ENCODE measurements at regions not wholly inside any gene's neighbourhood (a gene's known extent, or its start where the extent isn't known, plus 50 kb on each side); places are given as distances from the start of the nearest gene placed in this dataset.
"Not testable (repeated sequence)": the region's sequence is repeated elsewhere in the genome, so short reads cannot be mapped to it uniquely, and the experiment has no call there.

DNA sequence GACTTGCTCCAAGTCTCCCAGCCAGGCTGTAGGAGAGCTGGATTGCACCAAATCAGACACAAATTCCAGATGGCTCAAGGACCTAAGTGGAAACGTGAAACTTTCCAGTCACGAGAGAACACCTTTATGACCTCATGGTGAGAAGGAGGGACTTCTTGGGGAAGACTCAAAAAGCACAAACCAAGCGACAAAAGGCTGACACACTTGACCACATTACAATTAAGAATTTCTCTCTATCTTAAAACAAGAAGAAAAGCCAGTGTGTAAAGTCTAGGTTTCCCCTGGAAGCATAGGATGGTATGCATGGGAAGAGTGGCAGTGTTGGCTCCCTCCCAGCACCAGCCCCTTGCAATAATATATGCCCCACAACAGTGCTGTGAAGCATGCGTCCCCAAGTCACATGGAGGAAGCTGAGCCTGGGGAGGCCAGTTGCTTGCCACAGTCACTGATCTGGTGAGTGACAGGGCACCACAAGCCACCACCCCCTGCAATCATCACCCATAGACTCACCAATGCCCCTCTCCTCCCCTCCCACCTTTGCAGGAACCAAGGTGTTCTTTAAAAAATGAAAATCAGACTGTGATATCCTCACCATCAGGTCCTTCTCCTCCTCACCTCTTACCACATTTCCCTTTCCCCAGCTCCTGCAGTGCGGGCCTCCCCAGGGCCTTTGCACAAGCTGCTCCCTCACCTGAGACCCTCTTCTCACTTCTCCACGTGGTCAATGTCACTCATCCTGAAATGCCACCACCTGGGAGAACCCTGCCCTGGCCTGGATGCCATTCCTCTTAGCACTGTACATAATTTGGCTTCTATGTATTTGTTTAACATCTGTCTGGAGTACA, 188.7 kb downstream of the BCL2L11 start:
- H3K36me3 Mint-ChIP-seq; DNase-seq; POLR2A ChIA-PET; H3K4me1 ChIP-seq (ENCODE audit: control insufficient read depth in 2 of 2, insufficient read depth in 2 of 2, low read length in 2 of 2); ATAC-seq; H3K4me1 Mint-ChIP-seq; CTCF ChIA-PET; H3K27ac Mint-ChIP-seq; H3K9me3 Mint-ChIP-seq; intact Hi-C loops (cut with micrococcal nuclease); H3K27ac ChIP-seq (ENCODE audit: low read depth, low read length); H3K36me3 ChIP-seq (ENCODE audit: control insufficient read depth in 2 of 3, insufficient read depth in 3 of 3, low read length in 3 of 3); H3K4me3 Mint-ChIP-seq; H3K27me3 ChIP-seq (ENCODE audit: control insufficient read depth in 2 of 2, insufficient read depth in 2 of 2, low read length in 2 of 2); H3K27me3 Mint-ChIP-seq; H3K9me3 ChIP-seq (ENCODE audit: control insufficient read depth in 2 of 3, low read length in 3 of 3); H3K4me3 ChIP-seq (ENCODE audit: low read length): not testable (repeated sequence)

DNA sequence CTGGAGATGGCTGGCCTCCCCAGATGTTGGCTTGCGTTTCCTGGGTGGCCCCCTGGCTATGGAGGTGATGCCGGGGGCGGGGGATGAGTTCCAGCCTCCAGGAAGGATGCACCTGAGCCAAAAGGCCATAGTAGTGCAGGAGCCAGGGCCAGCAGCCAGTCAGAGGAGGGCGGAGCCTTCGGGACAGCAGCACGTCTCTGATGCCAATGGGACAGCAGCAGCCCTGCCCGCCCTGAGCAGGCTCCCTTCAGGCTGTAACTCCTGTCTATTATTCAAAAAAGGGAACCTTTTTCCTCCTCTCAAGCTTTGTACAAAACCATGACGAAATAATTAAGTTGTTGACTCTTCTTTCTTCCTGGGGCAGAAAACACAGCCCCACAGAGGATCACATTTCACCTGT, 189.7 kb downstream of the BCL2L11 start:
- H3K4me3 ChIP-seq (ENCODE audit: low read length); CTCF ChIA-PET; H3K4me3 Mint-ChIP-seq; H3K27ac Mint-ChIP-seq; H3K9me3 Mint-ChIP-seq; intact Hi-C loops (cut with micrococcal nuclease); H3K27me3 Mint-ChIP-seq; POLR2A ChIA-PET; DNase-seq; H3K27ac ChIP-seq (ENCODE audit: low read depth, low read length); H3K4me1 Mint-ChIP-seq; H3K36me3 Mint-ChIP-seq; ATAC-seq; H3K27me3 ChIP-seq (ENCODE audit: control insufficient read depth in 2 of 2, insufficient read depth in 2 of 2, low read length in 2 of 2); H3K9me3 ChIP-seq (ENCODE audit: control insufficient read depth in 2 of 3, low read length in 3 of 3); H3K4me1 ChIP-seq (ENCODE audit: control insufficient read depth in 2 of 2, insufficient read depth in 2 of 2, low read length in 2 of 2); H3K36me3 ChIP-seq (ENCODE audit: control insufficient read depth in 2 of 3, insufficient read depth in 3 of 3, low read length in 3 of 3): not testable (repeated sequence)

DNA sequence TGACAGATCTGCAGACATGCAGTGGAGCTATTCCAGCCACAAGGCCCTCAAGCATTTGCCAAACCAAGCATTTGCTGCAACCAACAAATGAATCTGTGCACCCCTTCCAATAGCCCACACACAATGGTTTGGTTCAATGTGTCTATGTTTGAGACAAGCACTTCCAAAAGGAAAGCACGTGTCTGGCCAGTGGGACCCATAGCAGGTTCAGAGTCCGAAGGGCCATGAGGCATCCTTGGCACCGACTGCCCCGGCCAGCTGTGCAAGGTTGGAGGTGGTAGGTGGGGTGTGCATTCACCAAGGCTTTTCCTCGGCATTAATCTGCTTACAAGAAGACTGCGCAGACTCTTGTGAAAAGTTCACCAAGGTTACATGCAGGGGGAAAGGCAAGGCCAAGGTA, 190.9 kb downstream of the BCL2L11 start:
- H3K27ac Mint-ChIP-seq; H3K27ac ChIP-seq (ENCODE audit: low read depth, low read length); H3K9me3 ChIP-seq (ENCODE audit: control insufficient read depth in 2 of 3, low read length in 3 of 3); H3K4me1 Mint-ChIP-seq; ATAC-seq; H3K27me3 ChIP-seq (ENCODE audit: control insufficient read depth in 2 of 2, insufficient read depth in 2 of 2, low read length in 2 of 2); H3K36me3 Mint-ChIP-seq; H3K9me3 Mint-ChIP-seq; H3K27me3 Mint-ChIP-seq; intact Hi-C loops (cut with micrococcal nuclease); H3K4me3 ChIP-seq (ENCODE audit: low read length); DNase-seq; CTCF ChIA-PET; H3K4me1 ChIP-seq (ENCODE audit: control insufficient read depth in 2 of 2, insufficient read depth in 2 of 2, low read length in 2 of 2); H3K36me3 ChIP-seq (ENCODE audit: control insufficient read depth in 2 of 3, insufficient read depth in 3 of 3, low read length in 3 of 3); POLR2A ChIA-PET; H3K4me3 Mint-ChIP-seq: not testable (repeated sequence)

DNA sequence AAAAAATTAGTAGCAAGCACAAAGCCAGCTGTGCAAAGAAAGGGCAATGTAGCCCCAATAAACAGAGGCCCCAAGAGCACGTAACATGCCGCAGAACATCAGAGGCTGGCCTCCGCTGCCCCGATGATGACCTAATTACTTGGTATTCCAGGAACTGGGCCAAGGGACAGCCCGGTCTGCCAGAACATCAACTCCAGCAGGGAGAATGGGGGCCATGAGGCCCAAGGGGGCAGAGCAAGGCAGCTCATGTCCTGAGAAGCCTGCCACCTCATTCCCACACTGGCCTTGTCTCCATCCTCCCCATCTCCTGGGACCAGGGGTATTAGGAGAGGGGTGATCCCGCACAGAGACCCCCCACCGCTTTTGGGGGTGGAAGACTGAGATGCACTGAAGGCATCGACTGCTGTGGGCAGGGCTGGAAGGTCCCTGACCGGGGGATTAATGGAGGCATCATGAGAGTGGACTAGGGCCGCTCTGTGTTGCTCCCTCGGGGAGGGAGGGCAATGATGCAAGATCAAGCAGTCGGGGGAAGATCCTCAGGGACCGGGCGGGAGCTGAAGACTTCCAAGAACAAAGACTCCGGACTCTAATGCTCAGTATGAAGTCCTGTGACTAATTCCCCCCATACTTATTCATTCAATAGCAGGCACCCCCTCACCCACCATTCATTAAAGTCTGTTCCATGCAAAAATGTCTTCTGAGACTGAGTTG, 192.3 kb downstream of the BCL2L11 start:
- DNase-seq; H3K4me3 Mint-ChIP-seq; H3K27me3 Mint-ChIP-seq; H3K27me3 ChIP-seq (ENCODE audit: control insufficient read depth in 2 of 2, insufficient read depth in 2 of 2, low read length in 2 of 2); H3K4me1 Mint-ChIP-seq; H3K4me1 ChIP-seq (ENCODE audit: control insufficient read depth in 2 of 2, insufficient read depth in 2 of 2, low read length in 2 of 2); H3K36me3 ChIP-seq (ENCODE audit: control insufficient read depth in 2 of 3, insufficient read depth in 3 of 3, low read length in 3 of 3); H3K9me3 Mint-ChIP-seq; H3K4me3 ChIP-seq (ENCODE audit: low read length); POLR2A ChIA-PET; H3K36me3 Mint-ChIP-seq; H3K27ac Mint-ChIP-seq; CTCF ChIA-PET; ATAC-seq; intact Hi-C loops (cut with micrococcal nuclease); H3K27ac ChIP-seq (ENCODE audit: low read depth, low read length); H3K9me3 ChIP-seq (ENCODE audit: control insufficient read depth in 2 of 3, low read length in 3 of 3): not testable (repeated sequence)

DNA sequence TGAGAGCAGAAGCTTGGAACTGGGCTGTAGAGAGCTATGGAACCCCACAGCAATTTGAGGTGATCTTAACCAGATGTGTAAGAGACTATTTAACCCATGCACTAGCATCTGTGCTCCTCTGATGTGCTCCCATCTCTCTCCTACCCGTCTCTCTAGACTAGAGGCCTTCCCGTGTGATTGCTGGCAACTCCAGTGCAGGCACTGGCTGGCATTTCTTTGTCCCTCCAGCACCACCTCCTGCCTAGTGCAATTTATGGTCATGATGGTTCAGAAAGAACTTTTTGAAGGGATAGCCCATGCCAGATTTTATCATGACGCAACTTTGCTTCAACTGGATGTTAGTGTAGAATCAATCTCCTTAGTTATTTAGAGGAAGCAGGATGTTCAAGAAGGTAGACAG, 193.0 kb downstream of the BCL2L11 start:
- H3K36me3 Mint-ChIP-seq; H3K4me1 Mint-ChIP-seq; H3K4me3 ChIP-seq (ENCODE audit: low read length); H3K4me3 Mint-ChIP-seq; CTCF ChIA-PET; H3K9me3 ChIP-seq (ENCODE audit: control insufficient read depth in 2 of 3, low read length in 3 of 3); H3K27ac Mint-ChIP-seq; H3K36me3 ChIP-seq (ENCODE audit: control insufficient read depth in 2 of 3, insufficient read depth in 3 of 3, low read length in 3 of 3); H3K4me1 ChIP-seq (ENCODE audit: control insufficient read depth in 2 of 2, insufficient read depth in 2 of 2, low read length in 2 of 2); ATAC-seq; H3K9me3 Mint-ChIP-seq; POLR2A ChIA-PET; H3K27ac ChIP-seq (ENCODE audit: low read depth, low read length); DNase-seq; H3K27me3 Mint-ChIP-seq; H3K27me3 ChIP-seq (ENCODE audit: control insufficient read depth in 2 of 2, insufficient read depth in 2 of 2, low read length in 2 of 2); intact Hi-C loops (cut with micrococcal nuclease): not testable (repeated sequence)

GRCh38 chr2:111315188-111315917, 194.6 kb downstream of the BCL2L11 start:
- H3K4me1 Mint-ChIP-seq; H3K27me3 ChIP-seq (ENCODE audit: control insufficient read depth in 2 of 2, insufficient read depth in 2 of 2, low read length in 2 of 2); H3K27ac ChIP-seq (ENCODE audit: low read depth, low read length); H3K27me3 Mint-ChIP-seq; H3K4me3 ChIP-seq (ENCODE audit: low read length); H3K36me3 ChIP-seq (ENCODE audit: control insufficient read depth in 2 of 3, insufficient read depth in 3 of 3, low read length in 3 of 3); H3K27ac Mint-ChIP-seq; CTCF ChIA-PET; intact Hi-C loops (cut with micrococcal nuclease); H3K4me1 ChIP-seq (ENCODE audit: control insufficient read depth in 2 of 2, insufficient read depth in 2 of 2, low read length in 2 of 2); ATAC-seq; H3K9me3 ChIP-seq (ENCODE audit: control insufficient read depth in 2 of 3, low read length in 3 of 3); DNase-seq; H3K4me3 Mint-ChIP-seq; H3K9me3 Mint-ChIP-seq; POLR2A ChIA-PET; H3K36me3 Mint-ChIP-seq: not testable (repeated sequence)
